C4-2B (cell line): ENCODE measurements at regions not wholly inside any gene's neighbourhood (a gene's known extent, or its start where the extent isn't known, plus 50 kb on each side); places are given as distances from the start of the nearest gene placed in this dataset.

Experiments
- CTCF ChIP-seq: fragments of 450-650 bp; conservative IDR thresholded peaks from 2 replicates; pipeline ENCODE4 v1.5.1; 2017; ENCODE audit warnings: mild to moderate bottlenecking
- ZFX ChIP-seq: fragments of 450-650 bp; IDR thresholded peaks from 2 replicates; pipeline ENCODE4 v1.6.1; 2017

DNA sequence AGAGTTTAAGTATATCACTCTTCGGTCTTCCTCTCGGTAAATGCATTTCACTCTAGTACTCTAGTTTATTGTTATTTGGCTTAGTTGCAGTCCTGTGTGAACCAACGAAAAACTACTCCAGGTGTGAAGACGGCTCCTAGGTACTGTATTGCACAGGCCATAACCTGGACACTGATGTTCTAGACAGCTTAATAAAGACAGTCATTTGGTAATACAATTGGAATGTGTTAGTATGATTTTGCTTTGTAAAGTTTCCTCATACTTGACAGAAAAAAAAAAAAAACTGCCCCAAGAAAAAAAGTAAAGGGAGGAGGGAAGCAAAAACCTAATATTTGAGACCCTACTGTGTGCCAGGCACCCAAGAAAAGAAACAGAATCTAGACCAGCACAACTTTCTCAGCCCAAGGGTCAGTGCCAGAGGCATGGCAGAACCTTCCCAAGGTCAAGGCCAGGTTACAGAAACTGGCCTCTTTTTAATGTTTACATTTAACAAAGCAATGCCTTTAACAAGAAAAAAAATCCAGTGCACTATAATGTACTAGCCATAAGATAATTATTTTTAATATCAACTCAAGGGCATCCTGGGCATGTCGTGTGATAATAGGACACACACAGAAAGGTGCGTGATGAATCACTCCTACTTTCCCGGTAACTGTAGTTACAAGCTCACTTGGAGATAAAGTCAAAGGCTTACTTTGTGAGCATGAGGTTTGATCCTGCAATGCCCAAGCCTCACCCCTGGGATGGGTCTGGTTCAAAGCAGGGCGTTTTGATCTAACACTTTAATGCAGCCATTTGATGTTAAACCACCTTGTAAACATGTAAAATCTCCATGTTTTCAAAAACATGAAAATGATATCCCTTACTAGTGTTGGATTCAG is 110.6 kb downstream of the BMP4 start:
- TF ChIP-seq CTCF (no peak), ZFX (no peak)
